ENCODE measurements at regions not wholly inside any gene's neighbourhood (a gene's known extent, or its start where the extent isn't known, plus 50 kb on each side); places are given as distances from the start of the nearest gene placed in this dataset.

DNA sequence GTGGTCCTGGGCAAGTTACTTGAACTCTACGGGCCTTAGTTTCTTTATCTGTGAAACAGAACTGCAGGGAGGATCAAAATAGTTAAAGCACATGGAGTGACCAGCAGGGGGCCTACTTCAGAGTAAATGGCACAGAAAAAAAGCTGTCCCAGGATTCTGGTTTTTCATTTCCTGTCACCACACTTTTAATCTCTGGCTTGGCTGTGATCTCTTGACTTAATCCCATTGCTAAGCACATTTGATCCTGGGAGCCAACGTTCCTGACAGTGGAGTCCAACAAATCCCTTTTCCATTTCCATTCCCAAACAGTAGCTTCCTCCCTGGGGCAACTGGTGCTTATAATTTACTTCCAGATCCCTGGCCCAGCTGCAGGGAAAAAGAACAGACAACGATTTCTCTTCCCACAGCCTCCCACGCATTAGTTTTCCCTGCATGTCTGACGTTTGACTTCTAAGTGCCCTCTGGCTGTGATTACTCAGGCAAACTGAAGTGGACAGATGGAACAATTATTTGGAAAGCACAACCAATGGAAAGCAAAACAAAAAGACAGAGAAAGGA lies 136.5 kb upstream of the STK32A start:
- peak; percentile 61 for TF ChIP-seq CTCF (IDR thresholded peaks at IDR 0.05; ENCODE audit: low read length)
- no peak for TF ChIP-seq EZH2 (IDR thresholded peaks at IDR 0.05; ENCODE audit: borderline replicate concordance, low read length)

Measured in OCI-LY1 (cell line).